ENCODE measurements at regions not wholly inside any gene's neighbourhood (a gene's known extent, or its start where the extent isn't known, plus 50 kb on each side); places are given as distances from the start of the nearest gene placed in this dataset.
A peak's percentile ranks its signal among the peaks of the same experiment; 100 is the strongest.
"Not testable (repeated sequence)": the region's sequence is repeated elsewhere in the genome, so short reads cannot be mapped to it uniquely, and the experiment has no call there.

GRCh38 chr1:96510391-96510790, 211.2 kb upstream of the PTBP2 start:
- no peak for DNase-seq (ENCODE audit: extremely low read depth in 1 of 11, low read depth in 9 of 11, low spot score in 4 of 11)

DNA sequence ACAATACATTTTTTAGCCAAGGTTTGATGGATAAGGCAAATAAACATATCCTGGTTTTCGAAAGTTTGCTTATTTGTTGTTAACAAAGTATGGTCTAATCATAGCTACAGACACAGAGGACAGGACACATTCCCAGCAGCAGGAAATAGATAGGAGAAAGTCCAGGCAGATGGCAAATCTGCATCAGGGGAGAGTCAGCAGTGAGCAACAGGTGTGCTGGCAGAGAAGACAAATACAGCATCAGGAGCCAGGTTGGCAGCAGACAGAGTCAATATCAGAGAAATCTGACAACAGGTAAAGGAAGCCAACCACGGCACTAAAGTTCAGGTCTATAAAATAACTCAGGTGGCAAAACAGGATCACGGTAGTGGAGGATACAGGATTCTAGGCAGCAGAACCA, 210.7 kb upstream of the PTBP2 start:
- DNase-seq (ENCODE audit: extremely low read depth in 1 of 11, low read depth in 9 of 11, low spot score in 4 of 11), result no peak

- no peak for DNase-seq (ENCODE audit: extremely low read depth in 1 of 11, low read depth in 9 of 11, low spot score in 4 of 11)
These were observed 208.4 kb upstream of the PTBP2 start for GRCh38 chr1:96513136-96513535.

GRCh38 chr1:96515430-96515829, 206.2 kb upstream of the PTBP2 start:
- no peak for DNase-seq (ENCODE audit: extremely low read depth in 1 of 11, low read depth in 9 of 11, low spot score in 4 of 11)

DNA sequence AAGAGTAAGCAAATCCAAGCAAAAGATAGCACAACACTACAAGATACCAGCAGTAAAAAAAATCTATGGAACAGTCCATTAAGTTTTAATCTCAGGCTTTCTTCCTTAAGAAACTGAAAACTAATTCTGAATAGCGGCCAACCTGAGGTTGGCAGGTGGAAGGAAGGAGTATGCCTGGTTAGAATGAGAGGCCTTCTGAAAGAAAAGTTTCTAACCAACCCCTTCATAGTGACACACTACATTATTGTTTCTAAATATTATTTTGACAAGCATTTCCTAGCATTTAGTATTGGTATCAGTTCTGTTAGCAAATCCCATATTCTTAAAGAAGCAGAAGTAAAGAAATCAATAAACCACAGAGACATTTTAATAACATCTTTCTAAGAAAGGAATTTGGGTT, 205.7 kb upstream of the PTBP2 start:
- DNase-seq (ENCODE audit: extremely low read depth in 1 of 11, low read depth in 9 of 11, low spot score in 4 of 11), result no peak

DNA sequence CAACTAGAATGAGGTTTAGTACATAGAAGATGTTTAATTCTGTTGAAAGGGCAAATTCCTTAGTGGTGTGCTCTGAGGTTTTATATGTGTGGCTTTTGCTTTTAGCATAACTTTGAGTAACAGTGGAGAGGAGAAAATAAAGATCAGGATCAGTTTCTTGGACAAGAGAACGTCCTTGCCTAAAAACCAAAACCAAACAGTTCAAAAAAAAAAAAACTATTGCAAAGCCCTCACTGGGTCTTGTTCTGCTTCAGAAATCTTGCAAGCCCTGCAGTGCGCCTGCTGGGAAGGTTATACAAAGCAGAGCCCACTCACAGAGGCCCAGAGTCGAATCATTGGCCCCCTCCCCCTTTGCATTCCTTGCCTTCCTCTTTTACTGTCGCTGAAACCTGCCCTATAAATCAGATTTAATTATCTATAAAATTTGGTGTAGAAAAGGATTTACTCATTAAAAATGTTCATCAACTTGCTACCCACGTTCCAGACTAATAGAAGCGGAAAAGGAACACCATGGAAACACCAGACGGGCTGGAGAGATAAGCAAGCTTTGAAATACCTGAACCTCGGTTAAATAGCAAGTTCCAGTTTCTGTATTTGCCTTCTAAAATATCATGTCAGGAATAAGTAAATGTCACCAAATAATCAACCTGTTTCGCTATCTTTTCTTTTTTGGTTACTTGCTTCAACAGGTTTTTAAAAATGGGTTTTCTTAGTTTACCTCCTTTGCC, 201.6 kb upstream of the PTBP2 start:
- DNase-seq (ENCODE audit: extremely low read depth in 1 of 11, low read depth in 9 of 11, low spot score in 4 of 11), result peak in 10 of 11 donors; percentile 39 to 76 (median 54)

GRCh38 chr1:96520579-96520947, 201.0 kb upstream of the PTBP2 start:
- peak in 9 of 11 donors; percentile 26 to 56 (median 45) for DNase-seq (ENCODE audit: extremely low read depth in 1 of 11, low read depth in 9 of 11, low spot score in 4 of 11)

DNA sequence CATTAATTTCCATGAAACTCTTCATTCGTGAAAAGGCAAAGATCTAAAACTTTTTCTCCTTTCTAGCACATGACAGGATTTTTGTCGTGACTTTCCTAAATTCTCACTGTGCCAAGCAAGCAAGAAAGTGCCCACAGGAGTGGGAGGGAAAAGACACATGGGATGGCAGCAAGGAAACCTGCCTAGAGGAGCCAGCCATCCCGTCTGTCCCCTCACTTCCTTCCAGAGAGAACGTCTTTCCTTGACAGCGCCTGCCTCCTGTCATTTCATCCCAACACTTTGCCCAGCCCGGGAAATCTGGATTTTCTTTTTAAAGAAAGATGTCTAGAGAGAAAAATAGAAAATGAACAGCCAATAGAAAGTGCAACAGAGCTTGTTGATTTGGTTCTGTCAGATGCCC, 200.6 kb upstream of the PTBP2 start:
- DNase-seq (ENCODE audit: extremely low read depth in 1 of 11, low read depth in 9 of 11, low spot score in 4 of 11), result no peak

GRCh38 chr1:96521994-96522760, 199.4 kb upstream of the PTBP2 start:
- no peak for DNase-seq (ENCODE audit: extremely low read depth in 1 of 11, low read depth in 9 of 11, low spot score in 4 of 11)

- DNase-seq (ENCODE audit: extremely low read depth in 1 of 11, low read depth in 9 of 11, low spot score in 4 of 11), result peak in 1 of 11 donors; percentile 14
These were observed 198.7 kb upstream of the PTBP2 start for GRCh38 chr1:96522927-96523326.

- DNase-seq (ENCODE audit: extremely low read depth in 1 of 11, low read depth in 9 of 11, low spot score in 4 of 11), result no peak
These were observed 197.5 kb upstream of the PTBP2 start for GRCh38 chr1:96524100-96524499.

GRCh38 chr1:96525657-96526557, 195.7 kb upstream of the PTBP2 start:
- no peak for DNase-seq (ENCODE audit: extremely low read depth in 1 of 11, low read depth in 9 of 11, low spot score in 4 of 11)

GRCh38 chr1:96528672-96529071, 192.9 kb upstream of the PTBP2 start:
- DNase-seq (ENCODE audit: extremely low read depth in 1 of 11, low read depth in 9 of 11, low spot score in 4 of 11), result not testable (repeated sequence)

DNA sequence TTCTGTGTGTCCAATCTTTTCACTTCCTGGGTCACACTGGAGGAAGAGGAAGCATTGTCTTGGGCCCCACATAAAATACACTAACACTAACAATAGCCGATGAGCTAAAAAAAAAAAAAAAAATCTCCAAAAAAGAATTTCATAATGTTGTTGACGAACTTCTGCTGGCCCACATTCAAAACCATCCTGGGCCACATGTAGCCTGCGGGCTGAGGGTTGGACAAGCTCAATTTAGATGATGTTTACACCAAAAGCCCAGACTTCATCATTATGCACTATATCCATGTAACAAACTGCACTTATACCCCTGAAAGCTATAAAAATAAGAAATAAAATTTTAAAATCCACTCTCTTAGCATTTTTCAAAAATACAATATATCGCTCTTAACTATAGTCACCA, 187.8 kb upstream of the PTBP2 start:
- no peak for DNase-seq (ENCODE audit: extremely low read depth in 1 of 11, low read depth in 9 of 11, low spot score in 4 of 11)

- DNase-seq (ENCODE audit: extremely low read depth in 1 of 11, low read depth in 9 of 11, low spot score in 4 of 11), result no peak
These were observed 185.0 kb upstream of the PTBP2 start for GRCh38 chr1:96536581-96536980.

DNA sequence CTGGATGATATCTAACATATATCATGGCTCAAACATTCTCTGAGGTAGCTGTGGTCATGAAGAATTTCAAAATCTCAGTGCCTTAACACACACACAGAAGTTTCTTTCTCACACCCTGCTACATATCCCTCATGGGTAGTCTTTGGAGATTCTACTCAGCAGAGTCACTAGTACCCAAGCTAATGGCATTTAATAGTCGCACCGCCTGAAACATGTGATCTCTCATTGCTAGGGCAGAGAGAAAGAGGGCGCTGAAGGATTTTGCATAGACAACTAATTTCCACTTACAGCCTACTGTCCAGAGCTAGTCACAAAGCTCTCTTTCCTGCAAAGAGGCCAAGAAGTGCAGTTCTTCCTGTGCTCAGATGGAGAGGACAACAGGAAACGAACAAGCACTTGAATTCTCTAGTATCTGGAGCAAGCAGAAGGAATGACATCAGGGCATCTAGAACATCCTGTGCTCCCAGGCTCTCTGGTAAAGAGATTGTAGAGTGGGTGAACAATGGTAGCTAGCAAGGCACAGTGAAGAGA, 183.4 kb upstream of the PTBP2 start:
- peak in 1 of 11 donors; percentile 11 for DNase-seq (ENCODE audit: extremely low read depth in 1 of 11, low read depth in 9 of 11, low spot score in 4 of 11)

GRCh38 chr1:96538883-96539282, 182.7 kb upstream of the PTBP2 start:
- DNase-seq (ENCODE audit: extremely low read depth in 1 of 11, low read depth in 9 of 11, low spot score in 4 of 11), result peak in 8 of 11 donors; percentile 35 to 78 (median 50)

DNA sequence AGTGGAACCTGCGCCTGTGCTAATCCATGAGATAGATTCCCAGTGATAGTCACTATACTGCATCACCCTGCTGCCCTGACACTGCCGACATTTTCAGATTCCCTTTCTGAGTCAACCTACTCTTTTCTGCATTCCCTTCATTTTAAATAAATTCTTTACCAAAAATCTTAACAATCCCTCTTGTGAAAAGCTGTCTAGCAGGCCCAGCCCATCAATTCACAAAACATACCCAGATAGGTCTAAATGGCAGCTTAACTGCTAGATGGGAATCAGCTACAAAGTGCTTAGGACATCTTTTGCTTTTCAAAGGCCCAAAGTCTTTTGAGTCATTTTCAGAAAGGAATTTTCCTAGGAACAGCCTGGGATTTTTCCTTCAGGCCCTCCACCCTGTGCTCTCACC, 180.1 kb upstream of the PTBP2 start:
- no peak for DNase-seq (ENCODE audit: extremely low read depth in 1 of 11, low read depth in 9 of 11, low spot score in 4 of 11)

GRCh38 chr1:96544051-96544830, 177.3 kb upstream of the PTBP2 start:
- no peak for DNase-seq (ENCODE audit: extremely low read depth in 1 of 11, low read depth in 9 of 11, low spot score in 4 of 11)

All from renal cortex interstitium (tissue), 11 donors.